HG03108 (cell line): ENCODE measurements at regions not wholly inside any gene's neighbourhood (a gene's known extent, or its start where the extent isn't known, plus 50 kb on each side); places are given as distances from the start of the nearest gene placed in this dataset.

Experiments
- ATAC-seq: cut with Tn5 transposase; IDR thresholded peaks from one replicate; pipeline ENCODE4 v1.9.1; 2021; ENCODE audit warnings: moderate library complexity; ENCODE audit not compliant: unreplicated experiment

DNA sequence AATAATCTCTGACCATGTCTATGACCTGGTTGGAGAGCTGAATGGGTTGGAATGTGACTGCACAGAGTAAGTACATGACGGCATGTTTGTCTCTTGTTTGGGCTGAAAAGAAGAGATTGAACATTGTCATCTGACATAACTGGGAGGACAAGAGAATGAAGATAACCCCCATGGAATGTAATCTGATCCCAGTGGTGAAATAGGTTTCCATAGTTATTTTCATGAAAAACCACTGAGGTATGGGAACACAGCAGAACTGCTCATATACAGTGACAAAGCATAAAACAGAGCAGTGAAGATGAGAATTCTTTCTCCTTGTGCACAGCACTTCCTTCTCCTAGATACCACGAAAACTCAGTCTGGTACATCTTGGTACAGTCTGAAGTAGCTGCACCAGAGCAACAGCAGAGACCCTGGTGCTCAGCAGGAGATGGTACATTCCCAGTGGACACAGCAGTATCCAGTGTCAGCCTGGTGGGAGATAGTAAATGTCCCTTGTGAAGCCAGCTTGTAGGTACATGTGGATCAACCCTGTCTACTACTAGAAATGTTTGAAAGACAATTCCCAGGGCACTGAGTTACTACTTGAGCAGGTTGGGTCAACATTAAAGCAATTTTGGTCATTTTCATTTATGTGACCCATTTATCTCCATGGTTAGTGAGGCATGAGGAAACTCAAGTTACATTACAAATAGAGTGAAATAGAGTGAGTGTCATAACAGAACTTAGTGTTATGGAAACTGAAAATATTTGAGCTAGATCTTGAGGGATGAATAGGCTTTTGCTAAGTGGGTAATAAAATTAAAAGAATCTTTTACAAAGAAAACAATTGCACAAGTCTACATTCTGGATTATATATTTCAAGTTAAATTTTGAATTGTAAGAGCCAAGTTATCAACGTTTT lies 178.3 kb downstream of the SUCNR1 start:
- ATAC-seq, result no peak

DNA sequence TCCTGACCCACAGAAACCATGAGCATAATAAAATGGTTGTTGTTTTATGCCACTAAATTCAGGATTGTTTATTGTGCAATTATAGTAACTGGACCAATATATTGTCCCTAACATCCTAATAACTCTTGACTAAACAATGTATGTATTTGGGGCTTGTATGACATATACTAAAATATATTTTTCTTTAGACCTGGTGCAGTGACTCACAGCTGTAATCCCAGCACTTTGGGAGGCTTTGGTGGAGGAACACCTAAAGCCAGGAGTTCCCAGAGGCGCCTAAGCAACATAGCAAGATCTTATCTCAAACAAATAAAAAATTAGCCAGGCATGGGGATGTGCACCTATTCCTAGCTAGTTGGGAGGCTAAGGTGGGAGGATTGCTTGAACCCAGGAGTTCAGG lies 180.4 kb downstream of the SUCNR1 start:
- no peak for ATAC-seq

DNA sequence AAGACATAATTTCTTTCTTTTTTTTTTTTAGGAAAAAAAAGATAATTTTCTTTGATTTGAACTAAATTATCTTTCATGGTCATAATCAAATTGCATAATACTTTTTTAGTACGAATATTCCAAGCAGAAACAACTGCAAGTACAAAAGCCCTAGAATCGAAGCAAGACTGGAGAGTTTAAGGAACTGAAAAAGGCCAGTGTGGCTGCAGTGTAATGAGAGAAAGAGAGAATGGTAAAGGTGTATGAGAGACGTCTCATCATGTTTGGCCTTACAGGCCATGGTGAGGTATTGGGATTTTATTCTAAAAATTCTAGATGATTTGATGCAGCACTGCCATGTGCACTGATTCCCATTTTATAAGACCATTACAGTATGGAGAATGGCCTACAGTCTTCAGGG lies 180.9 kb downstream of the SUCNR1 start:
- no peak for ATAC-seq

DNA sequence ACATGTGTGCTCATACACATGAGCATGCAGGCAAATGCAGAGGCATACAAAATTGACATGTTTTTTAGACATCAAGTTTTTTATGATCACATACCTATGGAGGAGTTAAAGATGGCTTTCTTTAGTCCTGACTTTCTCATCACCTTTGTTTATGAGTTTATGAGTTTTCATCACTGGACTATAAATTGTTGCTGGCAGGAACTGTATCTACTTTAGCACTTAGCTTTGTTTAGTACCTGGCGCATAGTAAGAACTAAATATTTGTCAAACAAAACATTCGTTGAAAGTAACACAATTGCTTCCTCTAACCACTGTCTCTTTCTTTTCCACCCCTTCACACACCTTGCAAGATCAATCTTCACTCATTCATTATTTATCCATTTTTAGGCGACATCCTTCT lies 182.6 kb downstream of the SUCNR1 start:
- no peak for ATAC-seq

DNA sequence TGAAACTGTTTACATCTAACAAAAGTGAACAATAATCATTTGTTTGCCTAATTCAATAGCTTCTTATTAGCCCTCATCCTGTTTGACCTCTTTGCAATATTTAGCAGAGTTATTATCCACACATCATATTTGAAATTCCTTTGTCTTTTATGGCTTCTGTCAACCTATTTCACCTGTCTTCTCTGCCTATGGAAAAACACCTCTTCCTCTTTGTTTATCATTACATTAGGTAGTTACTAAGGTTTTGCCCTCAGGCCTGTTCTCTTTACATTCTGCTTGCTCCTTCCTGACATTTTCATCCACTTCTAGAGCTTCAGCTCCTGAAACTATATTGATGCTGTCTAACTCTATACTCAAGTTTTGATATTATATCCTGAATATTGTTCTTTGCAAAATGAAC lies 183.0 kb downstream of the SUCNR1 start:
- ATAC-seq, result no peak

DNA sequence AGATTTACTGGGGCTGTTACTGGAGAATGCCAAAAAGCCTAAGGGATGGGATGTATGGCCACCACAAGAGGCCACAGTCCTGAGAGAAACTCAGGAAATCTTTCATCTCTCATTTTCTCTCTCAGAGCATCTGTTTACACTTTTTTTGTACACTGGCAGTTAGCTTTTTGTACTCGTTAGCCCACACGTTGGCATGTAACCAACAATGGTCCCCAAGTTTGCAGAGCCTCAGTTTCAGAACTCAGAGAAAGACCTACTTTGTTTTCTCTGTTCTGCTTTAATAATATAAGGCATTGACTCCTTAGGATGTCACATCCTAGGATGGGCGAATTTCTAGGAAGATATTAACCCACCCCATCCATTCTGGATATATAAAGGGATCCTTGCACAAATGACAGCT lies 183.5 kb downstream of the SUCNR1 start:
- ATAC-seq, result no peak

DNA sequence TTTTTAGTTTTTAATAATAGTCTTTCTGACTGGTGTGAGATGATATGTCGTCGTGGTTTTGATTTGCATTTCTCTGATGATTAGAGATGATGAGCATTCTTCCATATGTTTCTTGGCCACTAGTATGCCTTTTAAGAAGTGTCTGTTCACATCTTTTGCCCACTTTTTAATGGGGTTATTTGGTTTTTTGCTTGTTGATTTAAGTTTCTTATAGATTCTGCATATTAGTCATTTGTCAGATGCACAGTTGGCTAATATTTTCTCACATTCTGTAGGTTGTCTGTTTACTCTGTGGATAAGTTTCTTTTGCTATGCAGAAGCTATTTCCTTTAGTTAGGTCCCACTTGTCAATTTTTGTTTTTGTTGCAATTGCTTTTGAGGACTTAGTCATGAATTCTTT lies 185.4 kb downstream of the SUCNR1 start:
- no peak for ATAC-seq

DNA sequence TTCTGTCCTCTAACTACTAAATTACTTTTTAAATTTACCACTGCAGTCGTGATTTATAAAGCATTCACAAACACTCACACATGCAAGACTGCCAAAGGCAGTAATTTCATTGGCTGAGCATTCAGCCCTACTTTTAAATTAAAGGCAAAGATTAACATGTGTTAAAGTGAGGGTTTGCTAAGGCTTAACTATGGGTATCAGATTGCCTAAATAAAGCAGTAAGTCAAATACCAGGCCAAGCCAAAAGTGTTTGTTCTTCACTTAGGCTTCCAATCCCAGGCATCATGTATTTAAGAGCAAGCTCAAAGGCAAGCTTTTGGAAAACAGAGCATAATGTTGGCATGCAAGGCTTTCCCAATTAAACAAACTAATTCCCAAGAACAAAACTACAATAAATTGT lies 187.3 kb downstream of the SUCNR1 start:
- no peak for ATAC-seq

DNA sequence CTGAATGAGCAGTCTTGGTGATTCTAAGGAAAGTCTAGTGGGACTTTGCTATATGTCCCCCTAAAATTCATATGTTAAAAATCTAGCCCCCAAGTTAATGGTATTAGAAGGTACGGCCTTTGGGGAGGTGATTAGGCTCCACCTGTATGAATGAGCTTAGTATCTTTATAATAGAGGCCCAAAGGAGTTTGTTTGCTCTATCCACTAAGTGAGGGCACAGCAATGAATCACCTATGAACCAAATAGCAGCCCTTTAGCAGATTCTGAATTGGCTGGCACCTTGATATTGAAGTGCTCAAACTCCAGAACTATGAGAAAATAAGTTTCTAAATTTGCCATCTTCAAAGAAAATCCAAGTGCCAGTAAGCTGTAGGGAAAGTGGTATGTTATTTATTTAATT lies 187.9 kb downstream of the SUCNR1 start:
- no peak for ATAC-seq

DNA sequence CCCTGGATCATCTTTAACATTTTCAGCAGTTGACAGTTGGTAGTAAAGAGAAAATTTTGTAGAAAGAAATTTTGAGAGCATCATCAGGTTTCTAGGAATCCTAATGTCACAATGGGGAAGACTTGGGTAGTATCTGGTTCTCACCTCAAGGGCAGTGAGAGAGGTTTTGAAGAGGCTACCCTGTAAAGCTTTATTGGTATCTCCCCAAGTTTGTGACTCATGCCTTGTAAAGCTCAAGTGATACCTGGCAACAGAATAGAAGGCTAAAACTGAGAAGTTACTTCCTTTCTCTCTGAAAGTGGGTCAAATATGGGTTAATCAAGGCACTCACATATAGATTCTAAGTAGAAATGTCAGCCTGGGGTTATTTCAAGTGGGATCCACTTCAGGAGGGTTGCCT lies 196.4 kb downstream of the SUCNR1 start:
- ATAC-seq, result no peak

DNA sequence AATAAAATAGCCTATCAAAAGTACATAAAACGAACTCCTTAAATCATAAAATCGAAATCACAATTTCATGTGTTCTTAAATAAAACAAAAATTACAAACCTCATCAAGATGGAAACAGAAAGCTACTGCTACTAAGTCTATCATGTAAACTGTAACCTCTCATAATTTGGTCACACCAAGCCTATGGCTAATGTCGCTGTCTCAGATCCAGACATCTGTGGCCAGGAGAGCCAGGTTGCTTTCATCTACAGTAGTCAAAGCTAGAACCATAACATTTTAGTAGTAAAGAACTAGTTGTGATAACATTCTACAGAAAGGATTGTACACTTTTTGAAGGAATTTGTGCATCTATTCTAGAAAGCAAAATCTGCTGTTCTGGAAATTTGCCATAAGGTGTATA lies 197.4 kb upstream of the MBNL1 start:
- ATAC-seq, result no peak

DNA sequence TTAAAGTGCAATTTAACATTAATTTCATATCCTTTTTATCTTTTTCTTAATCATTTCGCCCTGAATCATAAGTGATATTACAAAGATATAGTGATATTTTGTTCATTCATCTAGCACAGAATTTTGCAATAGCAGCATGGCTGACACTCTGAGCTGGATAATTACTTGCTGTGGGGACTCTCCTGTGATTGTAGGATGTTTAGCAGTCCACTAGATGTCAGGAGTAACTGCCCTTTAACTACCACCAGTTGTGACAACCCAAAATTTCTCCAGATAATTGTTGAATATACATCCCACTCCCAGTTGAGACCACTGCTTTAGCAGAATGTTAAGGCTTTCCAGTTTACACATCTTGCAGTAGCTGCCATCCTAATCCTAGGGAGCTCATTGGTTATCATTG lies 196.8 kb upstream of the MBNL1 start:
- ATAC-seq, result no peak

DNA sequence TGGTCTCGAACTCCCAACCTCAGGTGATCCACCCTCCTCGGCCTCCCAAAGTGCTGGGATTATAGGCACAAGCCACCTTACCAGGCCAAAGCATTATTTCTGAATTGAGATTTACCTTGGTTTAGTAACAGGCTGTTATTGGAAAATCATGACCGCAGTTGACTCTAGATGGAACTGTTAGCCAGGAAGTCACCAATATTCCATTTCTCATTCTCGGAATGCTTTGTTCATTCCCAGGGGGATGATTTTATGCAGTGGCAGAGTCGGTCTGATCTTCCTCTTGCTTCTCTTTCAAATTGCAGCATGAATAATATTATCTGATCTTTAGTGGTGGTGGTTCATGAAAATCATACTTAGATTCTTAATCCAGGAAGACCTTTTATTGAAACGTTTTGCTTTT lies 195.5 kb upstream of the MBNL1 start:
- ATAC-seq, result no peak

DNA sequence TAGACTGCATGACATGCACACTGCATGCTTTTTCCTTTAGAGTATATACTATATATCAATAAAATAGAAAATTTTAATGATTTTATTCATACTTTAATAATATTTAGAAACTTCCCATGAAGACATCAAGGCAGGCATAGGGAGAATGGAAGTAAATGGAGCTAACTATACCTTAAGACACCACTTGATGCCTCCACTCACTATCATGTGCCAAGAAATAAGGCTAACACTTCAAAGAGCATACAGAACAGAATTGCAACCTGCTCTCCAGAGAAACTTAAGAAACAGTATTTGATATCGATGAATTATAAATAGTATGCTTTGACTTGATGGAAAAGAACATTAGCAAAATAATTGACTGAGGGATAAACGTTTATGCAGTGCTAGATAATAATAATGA lies 192.6 kb upstream of the MBNL1 start:
- no peak for ATAC-seq

DNA sequence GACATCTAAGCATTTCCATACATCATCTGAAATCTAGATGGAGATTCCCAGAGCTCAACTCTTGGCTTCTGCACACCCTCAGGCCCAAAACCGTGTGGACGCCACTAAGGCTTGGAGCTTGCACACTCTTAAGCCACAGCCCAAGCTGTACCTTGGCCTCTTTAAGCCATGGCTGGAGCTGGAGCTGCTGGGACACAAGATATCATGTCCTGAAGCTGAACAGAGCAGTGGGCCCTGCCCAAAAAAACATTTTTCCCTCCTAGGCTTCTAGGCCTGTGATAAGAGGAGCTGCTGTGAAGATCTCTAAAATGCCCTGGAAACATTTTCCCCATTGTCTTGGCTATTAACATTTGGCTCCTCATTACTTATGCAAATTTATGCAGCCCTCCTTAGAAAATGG lies 188.7 kb upstream of the MBNL1 start:
- ATAC-seq, result no peak

DNA sequence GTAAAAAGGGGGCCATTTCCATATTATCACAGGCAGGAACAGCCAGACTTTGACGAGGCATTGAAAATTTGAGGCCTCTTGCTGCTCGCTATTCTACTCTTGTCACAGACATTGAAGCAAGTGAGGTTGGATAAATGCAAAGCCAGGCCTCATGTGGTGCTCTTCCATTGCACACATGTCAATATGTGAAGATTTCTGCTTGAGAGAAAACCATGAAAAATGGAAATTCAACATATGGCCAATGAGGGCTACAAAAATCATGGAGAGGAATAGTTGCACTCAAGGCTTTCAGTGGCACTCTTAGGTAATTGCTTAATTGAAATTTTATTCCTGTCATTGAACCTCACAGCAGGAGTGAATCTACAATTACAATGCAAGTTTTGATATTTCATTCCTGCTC lies 185.6 kb upstream of the MBNL1 start:
- ATAC-seq, result no peak

DNA sequence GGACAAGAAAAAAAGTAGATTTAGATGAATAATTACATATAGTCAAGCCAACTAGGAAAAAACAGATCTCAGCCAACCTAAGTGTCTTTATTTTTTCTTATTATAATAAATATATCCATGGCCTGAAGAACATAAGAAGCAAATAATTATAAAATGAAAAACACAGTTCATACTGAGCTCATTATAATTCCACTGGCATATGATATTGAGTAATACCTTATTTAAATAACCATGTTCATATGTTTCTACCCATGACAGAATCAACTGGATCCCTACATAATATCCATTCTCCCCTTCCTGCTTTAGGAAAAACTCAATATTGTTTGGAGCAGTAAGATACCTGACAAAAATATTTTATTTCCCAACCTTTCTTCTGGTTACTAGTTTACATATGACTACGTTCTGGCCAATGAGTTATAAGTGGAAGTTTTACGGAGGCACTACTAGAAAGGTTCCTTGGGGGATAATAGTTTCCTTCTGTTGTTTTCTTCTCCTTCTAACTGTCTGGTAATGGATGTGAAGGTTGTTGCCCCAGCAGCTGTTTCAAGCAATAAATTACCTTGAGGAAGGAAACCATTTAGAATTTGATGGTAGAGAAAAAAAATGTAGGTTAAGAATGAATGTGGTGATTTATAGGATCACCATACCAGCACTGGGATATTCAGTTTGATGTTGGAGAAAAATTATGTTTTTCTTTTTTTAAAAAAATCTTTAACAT lies 184.1 kb upstream of the MBNL1 start:
- ATAC-seq, result no peak

DNA sequence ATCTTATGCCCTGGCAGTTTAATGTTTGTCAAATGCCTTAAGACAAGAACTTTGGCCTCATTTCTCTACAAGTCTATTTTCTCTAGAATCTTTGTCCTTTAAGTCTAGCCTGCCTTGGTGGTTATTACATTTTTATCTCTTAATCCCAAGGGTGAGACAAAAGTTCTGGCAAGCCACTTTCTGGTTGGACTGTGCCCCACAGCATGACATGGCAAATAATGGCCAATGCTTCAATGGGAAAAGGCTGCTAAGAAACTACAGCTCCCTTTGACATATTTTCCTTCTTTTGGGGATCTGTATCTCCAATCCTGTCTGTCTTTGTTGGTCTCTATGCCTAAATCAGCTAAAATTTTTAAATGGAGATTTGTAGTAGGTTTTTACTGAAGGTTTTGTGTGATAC lies 181.6 kb upstream of the MBNL1 start:
- no peak for ATAC-seq

DNA sequence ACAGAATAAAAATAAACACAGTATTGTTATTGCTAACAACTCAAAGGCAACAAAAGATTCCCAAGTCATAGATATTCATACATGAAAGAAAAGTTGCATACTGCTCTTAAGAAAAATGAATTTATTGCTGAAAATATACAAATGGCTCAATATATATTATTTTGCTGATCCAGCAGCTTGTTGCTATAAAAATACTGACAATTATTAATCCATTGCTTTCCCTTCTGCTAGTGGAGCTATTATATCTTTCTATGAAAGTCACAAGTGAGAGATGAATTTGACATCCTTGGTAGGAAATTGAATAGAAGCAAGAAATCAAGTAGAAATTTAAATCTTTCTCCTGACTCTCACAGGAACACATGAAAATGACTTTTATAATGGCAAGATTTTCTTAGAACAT lies 179.2 kb upstream of the MBNL1 start:
- no peak for ATAC-seq

DNA sequence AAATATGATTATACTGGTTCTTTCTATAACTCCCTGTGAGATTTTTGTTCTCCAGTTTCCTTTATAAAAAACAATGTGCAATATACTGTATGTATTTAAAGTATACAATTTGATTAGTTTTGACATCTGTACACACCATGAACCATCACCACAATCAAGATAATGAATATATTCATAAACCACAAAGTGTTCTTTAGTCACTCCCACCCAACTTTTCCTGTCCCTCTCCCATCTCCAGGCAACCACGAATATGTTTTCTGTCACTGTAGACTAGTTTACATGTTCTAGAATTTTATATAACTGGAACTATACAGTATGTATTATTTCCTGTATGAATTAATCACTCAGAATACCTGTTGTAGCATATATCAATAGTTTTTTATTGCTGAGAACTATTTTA lies 177.0 kb upstream of the MBNL1 start:
- ATAC-seq, result no peak

DNA sequence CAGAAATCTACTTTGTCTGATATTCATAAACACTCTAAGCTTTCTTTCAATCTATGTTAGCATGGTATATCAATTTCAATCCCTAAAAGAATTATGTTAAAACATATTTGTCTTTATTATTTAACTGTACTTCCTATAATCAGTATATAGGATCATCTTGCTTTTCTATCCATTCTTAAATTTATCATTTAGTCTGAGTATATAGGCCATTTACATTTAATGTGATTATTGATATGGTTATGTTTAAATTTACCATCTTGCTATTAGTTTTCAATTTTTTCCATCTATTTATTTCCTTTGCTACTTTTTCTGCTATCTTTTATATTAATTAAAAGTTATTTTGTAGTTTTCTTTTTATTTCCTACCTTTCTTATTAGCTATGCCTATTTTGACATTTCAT lies 174.8 kb upstream of the MBNL1 start:
- ATAC-seq, result no peak

DNA sequence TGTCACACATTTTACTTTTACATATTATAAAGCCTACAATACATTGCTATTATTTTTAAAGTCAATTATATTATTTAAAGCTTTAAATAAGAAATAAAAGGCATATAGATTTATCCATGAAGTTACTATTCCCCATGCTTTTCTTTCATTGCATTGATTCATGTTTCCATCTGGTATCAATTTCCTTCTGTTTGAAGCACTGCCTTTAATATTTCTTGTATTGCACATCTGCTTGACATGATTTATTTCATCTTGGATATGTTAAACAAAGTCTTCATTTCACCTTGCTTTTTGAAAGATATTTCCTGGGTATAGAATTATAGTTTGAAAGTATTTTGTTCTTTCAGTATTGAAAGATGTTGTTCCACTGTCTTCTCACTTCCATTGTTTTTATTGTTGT lies 174.3 kb upstream of the MBNL1 start:
- ATAC-seq, result no peak

DNA sequence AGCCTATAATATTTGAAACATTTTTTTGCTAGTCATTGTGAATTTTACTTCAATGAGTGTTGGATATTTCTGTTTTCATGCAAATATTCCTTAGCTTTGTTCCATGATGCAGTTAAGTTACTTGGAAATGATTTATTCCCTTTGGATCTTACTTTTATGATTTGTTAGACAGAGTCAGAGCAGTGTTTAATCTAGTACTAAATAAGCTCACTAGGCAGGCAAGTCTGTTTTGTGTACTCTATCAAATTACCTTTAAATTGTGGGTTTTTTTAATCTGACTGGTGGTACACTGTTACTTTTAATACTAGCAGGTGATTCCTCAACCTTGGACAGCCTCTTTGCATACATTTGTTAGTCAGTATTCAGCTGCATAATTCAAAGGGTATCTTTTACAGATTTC lies 173.3 kb upstream of the MBNL1 start:
- ATAC-seq, result no peak
